Natural killer cell (primary cell): ENCODE measurements at regions not wholly inside any gene's neighbourhood (a gene's known extent, or its start where the extent isn't known, plus 50 kb on each side); places are given as distances from the start of the nearest gene placed in this dataset.

Source experiments
- ATAC-seq, 3 donors: fragments of 150-1000 bp in 2 of 3; fragments of 200-7000 bp in 1 of 3; cut with Tn5 transposase; 1 replicate in 1 of 3; 2 replicates in 2 of 3; pipeline ENCODE4 v1.10.0; 2021; ENCODE audit warnings: mild to moderate bottlenecking in 2 of 3, moderate library complexity in 2 of 3
- DNase-seq, 2 donors: peaks; one replicate each; pipeline versions ENCODE4 v3.0.0 to v3.0.0-alpha.2; 2013 to 2021; ENCODE audit warnings: mixed read lengths in 1 of 2
- H3K27ac ChIP-seq: one replicate; pipeline ENCODE4 v1.5.1; 2013; ENCODE audit warnings: mild to moderate bottlenecking, low read length
- H3K27me3 ChIP-seq: one replicate; pipeline ENCODE4 v1.6.1; 2013; ENCODE audit warnings: low read length; ENCODE audit not compliant: control insufficient read depth, insufficient read depth
- H3K36me3 ChIP-seq: one replicate; pipeline ENCODE4 v1.6.1; 2013; ENCODE audit warnings: low read length; ENCODE audit not compliant: control insufficient read depth, insufficient read depth
- H3K4me1 ChIP-seq: one replicate; pipeline ENCODE4 v1.6.1; 2013; ENCODE audit warnings: low read length; ENCODE audit not compliant: control insufficient read depth, insufficient read depth
- H3K4me3 ChIP-seq: one replicate; pipeline ENCODE4 v1.5.1; 2013; ENCODE audit warnings: low read length
- H3K9me3 ChIP-seq: one replicate; pipeline ENCODE4 v1.6.1; 2013; ENCODE audit warnings: low read length; ENCODE audit not compliant: control insufficient read depth, insufficient read depth
- H3K27ac Mint-ChIP-seq, 2 donors: one replicate each; pipeline ENCODE4 v1.8.0; 2022; ENCODE audit warnings: mild to moderate bottlenecking in 2 of 2, mixed read lengths in 2 of 2, moderate library complexity in 1 of 2
- H3K27me3 Mint-ChIP-seq, 2 donors: one replicate each; pipeline ENCODE4 v1.8.0; 2022; ENCODE audit warnings: low read depth in 2 of 2, mixed read lengths in 2 of 2
- H3K36me3 Mint-ChIP-seq: one replicate; pipeline ENCODE4 v1.8.0; 2022; ENCODE audit warnings: mixed read lengths
- H3K4me1 Mint-ChIP-seq, 2 donors: one replicate each; pipeline ENCODE4 v1.8.0; 2022; ENCODE audit warnings: mixed read lengths in 2 of 2
- H3K4me3 Mint-ChIP-seq: one replicate; pipeline ENCODE4 v1.8.0; 2022; ENCODE audit warnings: mild to moderate bottlenecking, moderate library complexity, mixed read lengths
- H3K9me3 Mint-ChIP-seq, 2 donors: one replicate each; pipeline ENCODE4 v1.8.0; 2022; ENCODE audit warnings: mixed read lengths in 2 of 2
- CTCF ChIP-seq: fragments of 200-600 bp; IDR thresholded peaks from one replicate; pipeline ENCODE4 v1.8.0; 2022; ENCODE audit warnings: antibody characterized with exemption
- WGBS: methylation state at CpG from one replicate; pipeline ENCODE4 v1.1.7; 2013; ENCODE audit warnings: missing lambda C conversion rate; ENCODE audit not compliant: insufficient coverage; 5-methylcytosine and 5-hydroxymethylcytosine counted together
- intact Hi-C: fragments of 100-400 bp; cut with micrococcal nuclease; formaldehyde crosslinking; loops from one replicate; pipeline ENCODE4 v1.14.2; 2022

GRCh38 chr4:27358269-27358668 is 497.6 kb downstream of the STIM2 start:
- Mint-ChIP-seq H3K4me1 (no peaks in the 10 kb centered on the region), H3K36me3 (no peaks in the 10 kb centered on the region), H3K9me3 (peaks cover 0 to 2% of the 10 kb centered on the region in 2 donors), H3K4me3 (no peak overlapping the region), H3K27me3 (peaks cover 0 to 4% of the 10 kb centered on the region in 2 donors), H3K27ac (no peak overlapping the region)
- intact Hi-C loops: no loop called here
- 54% methylated on average over 1 of the region's 2 CpGs for WGBS
- TF ChIP-seq CTCF: no peak
- no peak for DNase-seq
- H3K27me3 ChIP-seq: no peaks in the 10 kb centered on the region
- ATAC-seq: no peak
- H3K36me3 ChIP-seq: no peaks in the 10 kb centered on the region
- no peak overlapping the region for H3K27ac ChIP-seq
- no peaks in the 10 kb centered on the region for H3K4me1 ChIP-seq
- H3K4me3 ChIP-seq: no peak overlapping the region
- no peaks in the 10 kb centered on the region for H3K9me3 ChIP-seq

GRCh38 chr4:27360131-27360530 is 499.5 kb downstream of the STIM2 start:
- H3K27ac Mint-ChIP-seq: no peak overlapping the region
- H3K9me3 Mint-ChIP-seq: peaks cover 2 to 4% of the 10 kb centered on the region in 2 donors
- 92% methylated on average over 1 of the region's 1 CpG for WGBS
- peaks cover 0 to 4% of the 10 kb centered on the region in 2 donors for H3K27me3 Mint-ChIP-seq
- Histone ChIP-seq H3K27ac (no peak overlapping the region), H3K36me3 (no peaks in the 10 kb centered on the region), H3K9me3 (no peaks in the 10 kb centered on the region), H3K4me1 (no peaks in the 10 kb centered on the region), H3K27me3 (no peaks in the 10 kb centered on the region), H3K4me3 (no peak overlapping the region)
- DNase-seq (no peak), ATAC-seq (no peak)
- no peaks in the 10 kb centered on the region for H3K4me1 Mint-ChIP-seq
- TF ChIP-seq CTCF: no peak
- no peak overlapping the region for H3K4me3 Mint-ChIP-seq
- intact Hi-C loops: no loop called here
- no peaks in the 10 kb centered on the region for H3K36me3 Mint-ChIP-seq

GRCh38 chr4:27360790-27361267 is 500.2 kb downstream of the STIM2 start:
- H3K9me3 ChIP-seq: no peaks in the 10 kb centered on the region
- no peak for DNase-seq
- no peak overlapping the region for H3K27ac ChIP-seq
- ATAC-seq: no peak
- H3K36me3 Mint-ChIP-seq: no peaks in the 10 kb centered on the region
- TF ChIP-seq CTCF: no peak
- no peak overlapping the region for H3K4me3 ChIP-seq
- H3K27me3 ChIP-seq: no peaks in the 10 kb centered on the region
- intact Hi-C loops: no loop called here
- peaks cover 0 to 4% of the 10 kb centered on the region in 2 donors for H3K27me3 Mint-ChIP-seq
- 65% methylated on average over 5 of the region's 7 CpGs for WGBS
- H3K4me1 ChIP-seq: no peaks in the 10 kb centered on the region
- H3K36me3 ChIP-seq: no peaks in the 10 kb centered on the region
- H3K27ac Mint-ChIP-seq: no peak overlapping the region
- H3K4me3 Mint-ChIP-seq: no peak overlapping the region
- peaks cover 2 to 4% of the 10 kb centered on the region in 2 donors for H3K9me3 Mint-ChIP-seq
- H3K4me1 Mint-ChIP-seq: no peaks in the 10 kb centered on the region

GRCh38 chr4:27364509-27364908 is 503.9 kb downstream of the STIM2 start:
- Mint-ChIP-seq H3K36me3 (no peaks in the 10 kb centered on the region), H3K27ac (no peak overlapping the region), H3K4me3 (no peak overlapping the region), H3K27me3 (no peaks in the 10 kb centered on the region), H3K4me1 (no peaks in the 10 kb centered on the region), H3K9me3 (peaks cover 2 to 7% of the 10 kb centered on the region in 2 donors)
- Histone ChIP-seq H3K4me1 (no peaks in the 10 kb centered on the region), H3K27ac (no peak overlapping the region), H3K36me3 (no peaks in the 10 kb centered on the region), H3K9me3 (no peaks in the 10 kb centered on the region), H3K4me3 (no peak overlapping the region), H3K27me3 (no peaks in the 10 kb centered on the region)
- DNase-seq (no peak), ATAC-seq (no peak)
- intact Hi-C loops: no loop called here
- 99% methylated on average over 6 of the region's 6 CpGs for WGBS
- no peak for TF ChIP-seq CTCF
